Liver (tissue), 3 donors: ENCODE measurements at regions not wholly inside any gene's neighbourhood (a gene's known extent, or its start where the extent isn't known, plus 50 kb on each side); places are given as distances from the start of the nearest gene placed in this dataset.

ENCODE experiments used
- CTCF ChIP-seq: fragments of 150-350 bp; IDR thresholded peaks from 2 replicates; pipeline ENCODE4 v1.5.1; 2017; ENCODE audit warnings: improper control_type of control experiment, low read depth, low read length; ENCODE audit not compliant: missing input control
- NR2F2 ChIP-seq: IDR thresholded peaks from 2 replicates; pipeline ENCODE4 v1.6.1; 2016; ENCODE audit warnings: antibody characterized with exemption
- YY1 ChIP-seq: IDR thresholded peaks from 2 replicates; pipeline ENCODE4 v1.6.1; 2016; ENCODE audit warnings: antibody characterized with exemption, mild to moderate bottlenecking
- TF ChIP-seq, protein P1 (sequence below): IDR thresholded peaks from 2 replicates; pipeline ENCODE4 v1.6.1; 2016; ENCODE audit warnings: antibody characterized with exemption
- TF ChIP-seq, protein P2 (sequence below): IDR thresholded peaks from 2 replicates; pipeline ENCODE4 v1.6.1; 2016; ENCODE audit warnings: antibody characterized with exemption
- donor health status: healthy.
- donor health status: healthy.

DNA sequence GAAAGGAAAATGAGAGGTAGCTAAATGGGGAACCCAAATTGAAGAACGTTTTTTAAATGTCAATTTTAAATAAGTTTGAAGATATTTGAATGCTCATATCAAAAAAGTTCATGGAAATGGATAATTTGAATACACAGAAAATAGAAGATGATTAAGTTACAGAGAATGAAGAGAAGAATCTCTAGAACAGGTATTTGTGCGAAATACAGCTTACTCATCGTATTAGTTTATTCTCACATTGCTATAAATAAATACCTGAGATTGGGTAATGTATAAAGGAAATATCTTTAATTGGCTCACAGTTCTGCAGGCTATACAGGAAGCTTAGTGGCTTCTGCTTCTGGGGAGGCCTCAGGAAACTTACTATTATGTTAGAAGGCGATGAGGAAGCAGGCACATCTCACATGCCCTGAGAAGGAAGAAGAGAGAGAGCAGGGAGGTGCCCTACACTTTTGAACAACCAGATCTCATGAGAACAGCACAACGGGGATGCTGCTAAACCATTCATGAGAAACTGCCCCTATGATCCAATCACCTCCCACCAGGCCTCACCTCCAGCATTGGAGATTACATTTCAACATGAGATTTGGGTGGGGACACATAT lies 89.7 kb upstream of the DTNA start:
- TF ChIP-seq YY1 (no peak), CTCF (no peak), NR2F2 (no peak)
- TF ChIP-seq, protein P1, sequence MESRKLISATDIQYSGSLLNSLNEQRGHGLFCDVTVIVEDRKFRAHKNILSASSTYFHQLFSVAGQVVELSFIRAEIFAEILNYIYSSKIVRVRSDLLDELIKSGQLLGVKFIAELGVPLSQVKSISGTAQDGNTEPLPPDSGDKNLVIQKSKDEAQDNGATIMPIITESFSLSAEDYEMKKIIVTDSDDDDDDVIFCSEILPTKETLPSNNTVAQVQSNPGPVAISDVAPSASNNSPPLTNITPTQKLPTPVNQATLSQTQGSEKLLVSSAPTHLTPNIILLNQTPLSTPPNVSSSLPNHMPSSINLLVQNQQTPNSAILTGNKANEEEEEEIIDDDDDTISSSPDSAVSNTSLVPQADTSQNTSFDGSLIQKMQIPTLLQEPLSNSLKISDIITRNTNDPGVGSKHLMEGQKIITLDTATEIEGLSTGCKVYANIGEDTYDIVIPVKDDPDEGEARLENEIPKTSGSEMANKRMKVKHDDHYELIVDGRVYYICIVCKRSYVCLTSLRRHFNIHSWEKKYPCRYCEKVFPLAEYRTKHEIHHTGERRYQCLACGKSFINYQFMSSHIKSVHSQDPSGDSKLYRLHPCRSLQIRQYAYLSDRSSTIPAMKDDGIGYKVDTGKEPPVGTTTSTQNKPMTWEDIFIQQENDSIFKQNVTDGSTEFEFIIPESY: no peak
- TF ChIP-seq, protein P2, sequence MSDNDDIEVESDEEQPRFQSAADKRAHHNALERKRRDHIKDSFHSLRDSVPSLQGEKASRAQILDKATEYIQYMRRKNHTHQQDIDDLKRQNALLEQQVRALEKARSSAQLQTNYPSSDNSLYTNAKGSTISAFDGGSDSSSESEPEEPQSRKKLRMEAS: no peak
